ENCODE measurements at regions not wholly inside any gene's neighbourhood (a gene's known extent, or its start where the extent isn't known, plus 50 kb on each side); places are given as distances from the start of the nearest gene placed in this dataset.

- ChIA-PET SMC1A (ENCODE audit: uncharacterized antibody, unreplicated experiment) (interaction anchor here (5.1 kb wide), 1 partner anchor 10 kb away, joined by 18 read pairs; no protein-coding TSS in a partner anchor), POLR2A (no interaction called here), CTCF (no interaction called here), RAD21 (ENCODE audit: unreplicated experiment) (no interaction called here)
- no TSS peak for BruUV-seq (replicated peaks)
- no peak overlapping the region for H3K9ac ChIP-seq (ENCODE audit: control insufficient read depth, insufficient read depth, low read length)
- H4K20me1 ChIP-seq (ENCODE audit: control insufficient read depth, insufficient read depth) = no peaks in the 10 kb centered on the region
- H3K4me3 ChIP-seq = no peak overlapping the region
- intact Hi-C loops (cut with micrococcal nuclease; ENCODE audit: unreplicated experiment) = no loop called here
- H3K36me3 ChIP-seq (ENCODE audit: control insufficient read depth in 2 of 2, insufficient read depth in 2 of 2, low read length in 1 of 2) = no peaks in the 10 kb centered on the region
- no peak for ATAC-seq
- no peaks in the 10 kb centered on the region; the same call in 2 of the 3 replicates for H3K9me3 ChIP-seq (replicated peaks; ENCODE audit: control insufficient read depth, insufficient read depth, low read length)
- no peak overlapping the region for H2AFZ ChIP-seq (ENCODE audit: control insufficient read depth, low read depth, low read length)
- H3K4me2 ChIP-seq (ENCODE audit: control insufficient read depth, insufficient read depth) = no peak overlapping the region
- in situ Hi-C loops (cut with MboI) = no loop called here
- H3K27ac ChIP-seq (ENCODE audit: control insufficient read depth, insufficient read depth) = no peak overlapping the region
- no peaks in the 10 kb centered on the region for H3K79me2 ChIP-seq (ENCODE audit: control insufficient read depth, insufficient read depth, low read length)
- DNase-seq (ENCODE audit: low read depth, low spot score) = no peak
- H3K4me1 ChIP-seq (ENCODE audit: control insufficient read depth, insufficient read depth, low read length) = no peaks in the 10 kb centered on the region; the same call in 1 of the 2 replicates
- no peak for FAIRE-seq
- H3K27me3 ChIP-seq (replicated peaks in 1 of 2; ENCODE audit: control insufficient read depth in 2 of 2, insufficient read depth in 2 of 2, low read length in 1 of 2) = no peaks in the 10 kb centered on the region
- 25% methylated on average over 1 of the region's 1 CpG for WGBS (ENCODE audit: insufficient coverage, insufficient replicate concordance, low lambda C conversion rate, missing lambda C conversion rate)
- TF ChIP-seq, protein P1, sequence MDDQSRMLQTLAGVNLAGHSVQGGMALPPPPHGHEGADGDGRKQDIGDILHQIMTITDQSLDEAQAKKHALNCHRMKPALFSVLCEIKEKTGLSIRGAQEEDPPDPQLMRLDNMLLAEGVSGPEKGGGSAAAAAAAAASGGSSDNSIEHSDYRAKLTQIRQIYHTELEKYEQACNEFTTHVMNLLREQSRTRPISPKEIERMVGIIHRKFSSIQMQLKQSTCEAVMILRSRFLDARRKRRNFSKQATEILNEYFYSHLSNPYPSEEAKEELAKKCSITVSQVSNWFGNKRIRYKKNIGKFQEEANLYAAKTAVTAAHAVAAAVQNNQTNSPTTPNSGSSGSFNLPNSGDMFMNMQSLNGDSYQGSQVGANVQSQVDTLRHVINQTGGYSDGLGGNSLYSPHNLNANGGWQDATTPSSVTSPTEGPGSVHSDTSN (IDR thresholded peaks at IDR 0.05; ENCODE audit: insufficient replicate concordance, low read depth, low read length) = no peak
- TF ChIP-seq ETV6 (conservative IDR thresholded peaks at IDR 0.05 in 1 of 2, IDR thresholded peaks at IDR 0.05 in 1 of 2; ENCODE audit: borderline replicate concordance in 1 of 2, low read depth in 1 of 2) (no peak), RCOR1 (conservative IDR thresholded peaks at IDR 0.05; ENCODE audit: low read depth, low read length) (no peak), BACH1 (IDR thresholded peaks at IDR 0.05; ENCODE audit: borderline replicate concordance) (no peak), NBN (IDR thresholded peaks at IDR 0.05) (no peak), CHD1 (IDR thresholded peaks at IDR 0.05; ENCODE audit: low read depth, low read length) (no peak), LARP7 (IDR thresholded peaks at IDR 0.05) (no peak), KLF5 (IDR thresholded peaks at IDR 0.05; ENCODE audit: partially characterized antibody) (no peak), TCF3 (IDR thresholded peaks at IDR 0.05; ENCODE audit: borderline replicate concordance, insufficient read depth, low read depth, low read length) (no peak), GABPA (IDR thresholded peaks at IDR 0.05; ENCODE audit: low read depth) (no peak), ZNF24 (IDR thresholded peaks at IDR 0.05) (no peak)
- TF ChIP-seq, protein P2, sequence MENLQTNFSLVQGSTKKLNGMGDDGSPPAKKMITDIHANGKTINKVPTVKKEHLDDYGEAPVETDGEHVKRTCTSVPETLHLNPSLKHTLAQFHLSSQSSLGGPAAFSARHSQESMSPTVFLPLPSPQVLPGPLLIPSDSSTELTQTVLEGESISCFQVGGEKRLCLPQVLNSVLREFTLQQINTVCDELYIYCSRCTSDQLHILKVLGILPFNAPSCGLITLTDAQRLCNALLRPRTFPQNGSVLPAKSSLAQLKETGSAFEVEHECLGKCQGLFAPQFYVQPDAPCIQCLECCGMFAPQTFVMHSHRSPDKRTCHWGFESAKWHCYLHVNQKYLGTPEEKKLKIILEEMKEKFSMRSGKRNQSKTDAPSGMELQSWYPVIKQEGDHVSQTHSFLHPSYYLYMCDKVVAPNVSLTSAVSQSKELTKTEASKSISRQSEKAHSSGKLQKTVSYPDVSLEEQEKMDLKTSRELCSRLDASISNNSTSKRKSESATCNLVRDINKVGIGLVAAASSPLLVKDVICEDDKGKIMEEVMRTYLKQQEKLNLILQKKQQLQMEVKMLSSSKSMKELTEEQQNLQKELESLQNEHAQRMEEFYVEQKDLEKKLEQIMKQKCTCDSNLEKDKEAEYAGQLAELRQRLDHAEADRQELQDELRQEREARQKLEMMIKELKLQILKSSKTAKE (IDR thresholded peaks at IDR 0.05; ENCODE audit: low read depth, poor library complexity, severe bottlenecking) = no peak
- TF ChIP-seq, protein P3, sequence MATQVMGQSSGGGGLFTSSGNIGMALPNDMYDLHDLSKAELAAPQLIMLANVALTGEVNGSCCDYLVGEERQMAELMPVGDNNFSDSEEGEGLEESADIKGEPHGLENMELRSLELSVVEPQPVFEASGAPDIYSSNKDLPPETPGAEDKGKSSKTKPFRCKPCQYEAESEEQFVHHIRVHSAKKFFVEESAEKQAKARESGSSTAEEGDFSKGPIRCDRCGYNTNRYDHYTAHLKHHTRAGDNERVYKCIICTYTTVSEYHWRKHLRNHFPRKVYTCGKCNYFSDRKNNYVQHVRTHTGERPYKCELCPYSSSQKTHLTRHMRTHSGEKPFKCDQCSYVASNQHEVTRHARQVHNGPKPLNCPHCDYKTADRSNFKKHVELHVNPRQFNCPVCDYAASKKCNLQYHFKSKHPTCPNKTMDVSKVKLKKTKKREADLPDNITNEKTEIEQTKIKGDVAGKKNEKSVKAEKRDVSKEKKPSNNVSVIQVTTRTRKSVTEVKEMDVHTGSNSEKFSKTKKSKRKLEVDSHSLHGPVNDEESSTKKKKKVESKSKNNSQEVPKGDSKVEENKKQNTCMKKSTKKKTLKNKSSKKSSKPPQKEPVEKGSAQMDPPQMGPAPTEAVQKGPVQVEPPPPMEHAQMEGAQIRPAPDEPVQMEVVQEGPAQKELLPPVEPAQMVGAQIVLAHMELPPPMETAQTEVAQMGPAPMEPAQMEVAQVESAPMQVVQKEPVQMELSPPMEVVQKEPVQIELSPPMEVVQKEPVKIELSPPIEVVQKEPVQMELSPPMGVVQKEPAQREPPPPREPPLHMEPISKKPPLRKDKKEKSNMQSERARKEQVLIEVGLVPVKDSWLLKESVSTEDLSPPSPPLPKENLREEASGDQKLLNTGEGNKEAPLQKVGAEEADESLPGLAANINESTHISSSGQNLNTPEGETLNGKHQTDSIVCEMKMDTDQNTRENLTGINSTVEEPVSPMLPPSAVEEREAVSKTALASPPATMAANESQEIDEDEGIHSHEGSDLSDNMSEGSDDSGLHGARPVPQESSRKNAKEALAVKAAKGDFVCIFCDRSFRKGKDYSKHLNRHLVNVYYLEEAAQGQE (IDR thresholded peaks at IDR 0.05; ENCODE audit: low read depth, low read length) = no peak
- TF ChIP-seq, protein P4, sequence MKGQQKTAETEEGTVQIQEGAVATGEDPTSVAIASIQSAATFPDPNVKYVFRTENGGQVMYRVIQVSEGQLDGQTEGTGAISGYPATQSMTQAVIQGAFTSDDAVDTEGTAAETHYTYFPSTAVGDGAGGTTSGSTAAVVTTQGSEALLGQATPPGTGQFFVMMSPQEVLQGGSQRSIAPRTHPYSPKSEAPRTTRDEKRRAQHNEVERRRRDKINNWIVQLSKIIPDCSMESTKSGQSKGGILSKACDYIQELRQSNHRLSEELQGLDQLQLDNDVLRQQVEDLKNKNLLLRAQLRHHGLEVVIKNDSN (IDR thresholded peaks at IDR 0.05; ENCODE audit: borderline replicate concordance, extremely low read length, insufficient read depth, low read depth, low read length) = no peak
Measured at GRCh38 chr12:89995870-89996269, 287.2 kb upstream of the ATP2B1 start.

Measured in GM12878 (cell line).